ENCODE measurements at regions not wholly inside any gene's neighbourhood (a gene's known extent, or its start where the extent isn't known, plus 50 kb on each side); places are given as distances from the start of the nearest gene placed in this dataset.

- no peaks in the 10 kb centered on the region for H3K36me3 Mint-ChIP-seq (ENCODE audit: low read depth)
- intact Hi-C loops (cut with micrococcal nuclease): no loop called here
- no peak overlapping the region for H3K4me3 Mint-ChIP-seq
- no peaks in the 10 kb centered on the region for H3K4me1 Mint-ChIP-seq (ENCODE audit: low read depth)
- no peaks in the 10 kb centered on the region for H3K27me3 Mint-ChIP-seq
- H3K9me3 Mint-ChIP-seq: no peaks in the 10 kb centered on the region
- no peak overlapping the region for H3K27ac Mint-ChIP-seq
Observed at GRCh38 chr10:130957423-130957822, 354.1 kb downstream of the TCERG1L start.

GRCh38 chr10:130958003-130958402, 353.5 kb downstream of the TCERG1L start:
- Mint-ChIP-seq H3K36me3 (ENCODE audit: low read depth) (no peaks in the 10 kb centered on the region), H3K27me3 (no peaks in the 10 kb centered on the region), H3K9me3 (peaks cover 4% of the 10 kb centered on the region), H3K27ac (no peak overlapping the region), H3K4me1 (ENCODE audit: low read depth) (no peaks in the 10 kb centered on the region), H3K4me3 (no peak overlapping the region)
- intact Hi-C loops (cut with micrococcal nuclease): no loop called here

DNA sequence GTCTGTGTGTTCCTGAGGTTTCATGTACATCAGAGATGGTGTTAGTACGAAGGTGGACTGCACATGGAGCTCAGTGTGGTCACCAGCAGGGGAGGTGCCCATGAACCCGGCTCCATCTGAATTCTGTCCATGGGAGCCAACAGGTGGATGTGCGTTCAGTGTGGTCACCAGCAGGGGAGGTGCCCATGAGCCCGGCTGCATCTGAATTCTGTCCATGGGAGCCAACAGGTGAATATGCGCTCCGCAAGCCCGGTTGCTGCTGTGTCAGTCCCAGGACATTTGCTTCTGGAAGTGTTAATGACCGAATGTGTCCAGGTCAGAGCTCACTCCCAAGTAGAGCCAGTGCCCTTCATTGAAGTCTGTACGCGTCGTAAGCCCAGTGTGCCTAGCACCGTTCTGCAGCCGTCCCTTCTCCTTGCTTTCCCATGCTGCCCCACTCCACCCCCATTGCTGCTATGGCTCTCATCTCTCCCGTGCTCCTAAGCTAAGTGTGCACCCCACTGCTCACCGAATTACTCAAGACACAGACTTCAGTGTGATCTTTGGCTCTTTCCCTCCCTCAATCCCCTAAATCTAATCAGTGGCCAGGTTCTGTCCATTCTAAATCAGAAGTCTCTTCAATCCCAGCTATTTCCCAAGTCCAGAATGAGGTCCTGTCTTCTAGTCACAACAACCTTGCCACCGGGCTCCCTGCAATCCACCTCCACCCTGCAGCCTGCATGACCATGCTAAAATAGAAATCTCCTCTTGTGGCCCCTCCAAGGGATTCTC, 352.4 kb downstream of the TCERG1L start:
- H3K4me3 Mint-ChIP-seq: no peak overlapping the region
- H3K36me3 Mint-ChIP-seq (ENCODE audit: low read depth): no peaks in the 10 kb centered on the region
- no peaks in the 10 kb centered on the region for H3K4me1 Mint-ChIP-seq (ENCODE audit: low read depth)
- H3K9me3 Mint-ChIP-seq: peaks cover 8% of the 10 kb centered on the region
- no peak overlapping the region for H3K27ac Mint-ChIP-seq
- no peaks in the 10 kb centered on the region for H3K27me3 Mint-ChIP-seq
- intact Hi-C loops (cut with micrococcal nuclease): no loop called here

GRCh38 chr10:130959752-130960195, 351.7 kb downstream of the TCERG1L start:
- no peaks in the 10 kb centered on the region for H3K27me3 Mint-ChIP-seq
- no peaks in the 10 kb centered on the region for H3K36me3 Mint-ChIP-seq (ENCODE audit: low read depth)
- H3K27ac Mint-ChIP-seq: no peak overlapping the region
- H3K4me1 Mint-ChIP-seq (ENCODE audit: low read depth): no peaks in the 10 kb centered on the region
- peaks cover 8% of the 10 kb centered on the region for H3K9me3 Mint-ChIP-seq
- intact Hi-C loops (cut with micrococcal nuclease): no loop called here
- H3K4me3 Mint-ChIP-seq: no peak overlapping the region

DNA sequence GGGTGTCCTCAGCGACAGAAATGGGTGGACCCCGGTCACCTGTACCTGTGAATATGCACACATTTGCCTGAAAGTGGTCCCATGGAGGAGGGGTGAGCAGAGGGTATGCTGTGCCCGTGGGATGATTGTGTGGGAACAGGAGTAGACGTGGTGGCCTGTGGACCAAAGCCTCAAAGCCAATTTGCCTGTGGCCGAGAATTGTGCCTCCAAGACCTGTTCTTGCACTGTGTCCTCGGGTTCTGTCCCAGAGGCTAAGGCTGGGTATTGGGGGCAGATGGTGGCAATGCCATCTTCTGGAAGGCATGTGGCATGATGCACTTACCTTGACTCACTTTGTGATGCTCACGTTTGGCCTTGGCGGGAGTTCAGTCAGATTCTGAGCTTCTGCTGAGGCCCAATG, 351.0 kb downstream of the TCERG1L start:
- no peaks in the 10 kb centered on the region for H3K27me3 Mint-ChIP-seq
- H3K27ac Mint-ChIP-seq: no peak overlapping the region
- H3K36me3 Mint-ChIP-seq (ENCODE audit: low read depth): no peaks in the 10 kb centered on the region
- peaks cover 8% of the 10 kb centered on the region for H3K9me3 Mint-ChIP-seq
- intact Hi-C loops (cut with micrococcal nuclease): no loop called here
- H3K4me1 Mint-ChIP-seq (ENCODE audit: low read depth): no peaks in the 10 kb centered on the region
- H3K4me3 Mint-ChIP-seq: no peak overlapping the region

- Mint-ChIP-seq H3K4me1 (ENCODE audit: low read depth) (no peaks in the 10 kb centered on the region), H3K4me3 (no peak overlapping the region), H3K36me3 (ENCODE audit: low read depth) (no peaks in the 10 kb centered on the region), H3K9me3 (peaks cover 8% of the 10 kb centered on the region), H3K27ac (no peak overlapping the region), H3K27me3 (no peaks in the 10 kb centered on the region)
- intact Hi-C loops (cut with micrococcal nuclease): no loop called here
Observed at GRCh38 chr10:130961506-130962239, 349.8 kb downstream of the TCERG1L start.

- Mint-ChIP-seq H3K27ac (no peak overlapping the region), H3K4me1 (ENCODE audit: low read depth) (no peaks in the 10 kb centered on the region), H3K9me3 (peaks cover 8% of the 10 kb centered on the region), H3K4me3 (no peak overlapping the region), H3K27me3 (no peaks in the 10 kb centered on the region), H3K36me3 (ENCODE audit: low read depth) (no peaks in the 10 kb centered on the region)
- intact Hi-C loops (cut with micrococcal nuclease): no loop called here
Observed at GRCh38 chr10:130962240-130963051, 349.1 kb downstream of the TCERG1L start.

DNA sequence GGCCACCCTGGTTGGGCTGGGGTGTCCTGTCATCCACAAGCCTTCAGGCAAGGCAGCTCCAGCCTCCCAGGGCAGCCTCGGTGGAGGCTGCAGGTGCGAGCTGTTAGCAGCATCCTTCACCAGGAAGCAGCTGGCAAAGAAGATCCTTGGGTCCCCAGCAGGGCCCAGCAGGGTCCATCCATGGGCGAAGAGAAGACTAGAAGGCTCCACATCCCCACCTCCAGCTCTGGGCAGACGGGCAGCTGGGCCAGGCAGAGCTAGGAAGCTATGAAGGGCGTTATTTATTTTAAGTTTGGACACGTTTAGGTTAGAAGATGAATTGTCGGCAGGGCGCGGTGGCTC, 348.5 kb downstream of the TCERG1L start:
- intact Hi-C loops (cut with micrococcal nuclease): no loop called here
- Mint-ChIP-seq H3K27me3 (no peaks in the 10 kb centered on the region), H3K4me3 (no peak overlapping the region), H3K9me3 (peaks cover 8% of the 10 kb centered on the region), H3K36me3 (ENCODE audit: low read depth) (no peaks in the 10 kb centered on the region), H3K27ac (no peak overlapping the region), H3K4me1 (ENCODE audit: low read depth) (no peaks in the 10 kb centered on the region)

DNA sequence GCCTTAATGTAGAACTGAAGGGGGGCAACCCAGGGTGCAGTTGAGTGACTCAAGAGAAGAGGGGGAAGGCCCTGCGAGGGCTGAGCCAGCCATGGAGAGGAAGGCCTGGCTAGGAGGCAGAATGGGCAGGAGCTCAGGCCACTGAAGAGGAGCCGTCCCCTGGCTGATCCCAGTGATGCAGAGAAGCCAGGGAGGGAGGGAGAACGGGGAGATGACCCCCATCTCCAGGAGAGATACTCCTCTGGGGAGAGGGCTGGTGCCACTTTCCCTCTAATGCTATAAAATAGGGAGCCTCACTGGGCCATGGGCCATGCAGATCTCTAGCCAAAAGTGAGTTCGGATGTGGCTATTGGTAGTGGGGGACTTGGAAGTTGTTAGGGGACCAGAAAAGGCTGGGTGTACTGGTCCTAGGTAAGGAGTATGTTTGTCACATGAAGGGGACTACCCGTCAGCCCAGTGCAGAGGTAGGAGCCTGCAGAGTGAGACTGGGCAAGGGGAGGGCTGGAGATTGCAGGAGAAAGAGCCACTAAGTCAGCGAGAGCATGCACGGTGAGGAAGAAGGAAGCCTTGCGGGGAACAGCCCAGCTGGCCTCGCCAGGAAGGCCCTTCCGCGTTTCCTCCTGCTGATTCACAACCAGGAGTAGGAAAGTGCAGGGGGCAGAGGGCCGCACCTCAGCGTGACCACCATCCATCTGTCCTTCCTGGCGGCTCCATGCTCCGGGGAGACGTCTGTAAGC, 347.6 kb downstream of the TCERG1L start:
- no peak overlapping the region for H3K4me3 Mint-ChIP-seq
- H3K9me3 Mint-ChIP-seq: peaks cover 8% of the 10 kb centered on the region
- H3K4me1 Mint-ChIP-seq (ENCODE audit: low read depth): no peaks in the 10 kb centered on the region
- H3K27me3 Mint-ChIP-seq: no peaks in the 10 kb centered on the region
- H3K36me3 Mint-ChIP-seq (ENCODE audit: low read depth): no peaks in the 10 kb centered on the region
- intact Hi-C loops (cut with micrococcal nuclease): no loop called here
- no peak overlapping the region for H3K27ac Mint-ChIP-seq

- intact Hi-C loops (cut with micrococcal nuclease): no loop called here
- Mint-ChIP-seq H3K27me3 (no peaks in the 10 kb centered on the region), H3K9me3 (peaks cover 8% of the 10 kb centered on the region), H3K4me3 (no peak overlapping the region), H3K27ac (no peak overlapping the region), H3K36me3 (ENCODE audit: low read depth) (no peaks in the 10 kb centered on the region), H3K4me1 (ENCODE audit: low read depth) (no peaks in the 10 kb centered on the region)
Observed at GRCh38 chr10:130964771-130965170, 346.8 kb downstream of the TCERG1L start.

DNA sequence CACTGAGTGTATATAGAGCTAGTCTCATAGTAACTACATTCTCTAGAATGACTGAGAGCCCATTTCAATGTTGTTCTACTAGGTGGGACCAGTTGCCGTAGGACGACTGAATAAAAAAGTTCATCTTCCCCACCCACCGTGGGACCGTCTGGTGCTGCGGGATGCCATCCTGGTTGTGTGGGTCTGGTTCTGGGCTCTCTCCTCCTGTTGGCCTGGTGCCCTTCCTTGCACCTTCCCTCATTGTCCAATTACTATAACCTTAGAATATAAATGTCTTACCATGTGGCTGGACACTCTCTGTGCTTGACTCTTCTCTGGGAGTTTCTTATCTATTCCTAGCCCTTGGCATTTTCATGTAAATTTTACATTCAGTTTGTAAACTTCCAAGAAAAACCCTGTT, 344.4 kb downstream of the TCERG1L start:
- Mint-ChIP-seq H3K27me3 (no peaks in the 10 kb centered on the region), H3K36me3 (ENCODE audit: low read depth) (no peaks in the 10 kb centered on the region), H3K4me3 (no peak overlapping the region), H3K27ac (no peak overlapping the region), H3K4me1 (ENCODE audit: low read depth) (no peaks in the 10 kb centered on the region), H3K9me3 (peaks cover 23% of the 10 kb centered on the region)
- intact Hi-C loops (cut with micrococcal nuclease): no loop called here

GRCh38 chr10:130967784-130968183, 343.7 kb downstream of the TCERG1L start:
- no peaks in the 10 kb centered on the region for H3K27me3 Mint-ChIP-seq
- H3K9me3 Mint-ChIP-seq: peaks cover 23% of the 10 kb centered on the region
- no peaks in the 10 kb centered on the region for H3K36me3 Mint-ChIP-seq (ENCODE audit: low read depth)
- no peak overlapping the region for H3K4me3 Mint-ChIP-seq
- H3K27ac Mint-ChIP-seq: no peak overlapping the region
- H3K4me1 Mint-ChIP-seq (ENCODE audit: low read depth): no peaks in the 10 kb centered on the region
- intact Hi-C loops (cut with micrococcal nuclease): no loop called here

DNA sequence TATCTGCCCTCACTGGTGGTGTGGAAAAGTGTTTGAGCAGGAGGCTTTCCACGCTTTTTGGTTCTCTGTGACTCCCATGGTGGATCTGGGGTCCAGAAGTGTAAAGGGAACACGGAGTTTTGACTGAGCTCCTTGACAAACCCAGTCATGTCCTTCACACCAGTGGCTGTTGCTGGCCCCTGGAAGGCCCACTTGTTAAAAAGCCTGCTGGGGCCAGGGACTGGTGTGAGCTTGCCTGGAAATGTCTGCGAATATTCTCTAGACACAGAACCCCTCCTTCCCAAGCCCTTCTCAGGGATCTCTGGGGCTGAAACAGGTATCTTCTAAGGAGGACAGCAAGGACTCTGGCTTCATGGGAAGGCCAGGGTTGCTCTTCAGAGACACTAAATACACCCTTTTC, 343.0 kb downstream of the TCERG1L start:
- Mint-ChIP-seq H3K4me1 (ENCODE audit: low read depth) (no peaks in the 10 kb centered on the region), H3K36me3 (ENCODE audit: low read depth) (no peaks in the 10 kb centered on the region), H3K4me3 (no peak overlapping the region), H3K9me3 (peaks cover 23% of the 10 kb centered on the region), H3K27me3 (no peaks in the 10 kb centered on the region), H3K27ac (no peak overlapping the region)
- intact Hi-C loops (cut with micrococcal nuclease): no loop called here

Data from dendritic cell treated with granulocyte-macrophage colony-stimulating factor and Interleukin-4, amounts not matched to agents 40 ng/mL and 50 ng/mL, for 4 days (primary cell).